Prostate gland (tissue), 2 donors: ENCODE measurements at regions not wholly inside any gene's neighbourhood (a gene's known extent, or its start where the extent isn't known, plus 50 kb on each side); places are given as distances from the start of the nearest gene placed in this dataset.

Experiments used
- POLR2A ChIP-seq: fragments of 450-650 bp; IDR thresholded peaks from one replicate; pipeline ENCODE4 v1.6.1; 2016; ENCODE audit warnings: antibody characterized with exemption, mild to moderate bottlenecking
- POLR2AphosphoS5 ChIP-seq: sonication (generic); formaldehyde crosslinking; IDR thresholded peaks from one replicate; pipeline ENCODE4 v1.6.1; 2017; ENCODE audit warnings: antibody characterized with exemption
- TF ChIP-seq, protein P1 (sequence below), 4 experiments: fragments of 200-600 bp in 2 of 4; fragments of 450-650 bp in 2 of 4; sonication (generic) in 2 of 4; IDR thresholded peaks; 1 replicate in 3 of 4; 2 replicates in 1 of 4; pipeline ENCODE4 v1.5.1; 2016 to 2019; ENCODE audit warnings: antibody characterized with exemption in 4 of 4, mild to moderate bottlenecking in 2 of 4, moderate library complexity in 2 of 4

- TF ChIP-seq, protein P1, sequence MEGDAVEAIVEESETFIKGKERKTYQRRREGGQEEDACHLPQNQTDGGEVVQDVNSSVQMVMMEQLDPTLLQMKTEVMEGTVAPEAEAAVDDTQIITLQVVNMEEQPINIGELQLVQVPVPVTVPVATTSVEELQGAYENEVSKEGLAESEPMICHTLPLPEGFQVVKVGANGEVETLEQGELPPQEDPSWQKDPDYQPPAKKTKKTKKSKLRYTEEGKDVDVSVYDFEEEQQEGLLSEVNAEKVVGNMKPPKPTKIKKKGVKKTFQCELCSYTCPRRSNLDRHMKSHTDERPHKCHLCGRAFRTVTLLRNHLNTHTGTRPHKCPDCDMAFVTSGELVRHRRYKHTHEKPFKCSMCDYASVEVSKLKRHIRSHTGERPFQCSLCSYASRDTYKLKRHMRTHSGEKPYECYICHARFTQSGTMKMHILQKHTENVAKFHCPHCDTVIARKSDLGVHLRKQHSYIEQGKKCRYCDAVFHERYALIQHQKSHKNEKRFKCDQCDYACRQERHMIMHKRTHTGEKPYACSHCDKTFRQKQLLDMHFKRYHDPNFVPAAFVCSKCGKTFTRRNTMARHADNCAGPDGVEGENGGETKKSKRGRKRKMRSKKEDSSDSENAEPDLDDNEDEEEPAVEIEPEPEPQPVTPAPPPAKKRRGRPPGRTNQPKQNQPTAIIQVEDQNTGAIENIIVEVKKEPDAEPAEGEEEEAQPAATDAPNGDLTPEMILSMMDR (IDR thresholded peaks at IDR 0.05): no peak
- TF ChIP-seq POLR2A (no peak), POLR2AphosphoS5 (no peak)
Measured at GRCh38 chr1:4033129-4033676, 133.1 kb upstream of the C1orf174 start.
